Stimulated activated CD8-positive, alpha-beta memory T cell treated with anti-CD3 and anti-CD28 coated beads, Interleukin-4, amount 100 ng/mL, for 4 hours (primary cell): ENCODE measurements at regions not wholly inside any gene's neighbourhood (a gene's known extent, or its start where the extent isn't known, plus 50 kb on each side); places are given as distances from the start of the nearest gene placed in this dataset.

ENCODE experiments used
- DNase-seq, 2 donors: peaks; one replicate each; pipeline ENCODE4 v3.0.0-alpha.2; 2020; ENCODE audit warnings: low read depth in 2 of 2, low spot score in 1 of 2

DNA sequence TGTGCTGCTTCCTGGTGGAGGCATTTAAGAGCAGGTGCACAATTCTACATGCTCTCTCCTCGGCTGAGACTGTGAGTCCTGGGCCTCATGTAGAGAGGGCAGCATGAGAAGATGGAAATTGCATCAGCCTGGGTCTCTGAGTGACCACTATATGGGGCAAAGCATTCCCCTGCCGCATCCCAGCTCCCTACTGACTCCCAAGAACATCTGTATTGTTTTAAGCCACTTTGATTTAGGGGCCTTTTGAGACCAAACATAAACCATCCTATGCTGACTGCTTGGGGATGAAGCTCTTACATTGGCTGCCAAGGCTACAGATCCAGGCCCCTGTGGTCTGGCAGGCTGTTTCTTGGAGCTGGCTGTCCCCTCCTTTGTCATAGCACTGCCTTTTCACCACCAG, 101.3 kb upstream of the TBX20 start:
- no peak for DNase-seq

DNA sequence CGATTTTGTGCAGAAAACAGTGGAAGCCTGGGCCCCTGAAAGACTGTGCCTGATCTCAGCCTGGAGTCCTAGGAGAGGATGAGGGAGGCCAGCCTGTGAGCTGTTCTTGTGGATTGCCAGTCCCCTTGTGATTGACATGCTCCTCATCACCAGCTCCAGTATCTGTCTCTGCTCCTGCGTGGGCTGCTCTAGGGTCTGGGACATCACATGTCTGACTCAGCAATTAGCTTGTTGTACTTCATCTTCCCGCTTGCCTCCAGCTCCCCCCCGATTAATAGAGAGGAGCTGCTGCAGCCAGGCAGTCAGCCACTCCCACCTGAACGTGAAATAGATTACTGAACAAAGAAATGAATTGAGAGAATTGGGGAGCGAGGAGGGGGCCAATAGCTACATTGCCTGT, 99.6 kb upstream of the TBX20 start:
- DNase-seq: no peak

- no peak for DNase-seq
Measured at GRCh38 chr7:35351466-35351865, 97.6 kb upstream of the TBX20 start.

GRCh38 chr7:35348611-35349400, 94.9 kb upstream of the TBX20 start:
- no peak for DNase-seq

DNA sequence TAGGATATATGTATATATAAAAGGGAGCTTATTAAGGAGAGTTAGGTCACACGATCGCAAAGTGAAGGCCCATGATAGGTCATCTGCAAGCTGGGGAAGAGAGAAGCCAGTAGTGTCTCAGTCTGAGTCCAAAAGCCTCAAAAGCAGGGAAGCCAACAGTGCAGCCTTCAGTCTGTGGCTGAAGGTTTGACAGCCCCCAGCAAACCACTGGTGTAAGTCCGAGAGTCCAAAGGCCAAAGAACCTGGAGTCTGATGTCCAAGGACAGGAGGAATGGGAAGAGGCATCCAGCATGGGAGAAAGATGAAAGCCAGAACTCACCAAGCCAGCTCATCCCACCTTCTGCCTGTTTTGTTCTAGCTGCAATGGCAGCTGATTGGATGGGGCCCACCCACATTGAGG, 88.9 kb upstream of the TBX20 start:
- DNase-seq: no peak

GRCh38 chr7:35339811-35340210, 85.9 kb upstream of the TBX20 start:
- no peak for DNase-seq

- DNase-seq: no peak
Measured at GRCh38 chr7:35336444-35336843, 82.5 kb upstream of the TBX20 start.

DNA sequence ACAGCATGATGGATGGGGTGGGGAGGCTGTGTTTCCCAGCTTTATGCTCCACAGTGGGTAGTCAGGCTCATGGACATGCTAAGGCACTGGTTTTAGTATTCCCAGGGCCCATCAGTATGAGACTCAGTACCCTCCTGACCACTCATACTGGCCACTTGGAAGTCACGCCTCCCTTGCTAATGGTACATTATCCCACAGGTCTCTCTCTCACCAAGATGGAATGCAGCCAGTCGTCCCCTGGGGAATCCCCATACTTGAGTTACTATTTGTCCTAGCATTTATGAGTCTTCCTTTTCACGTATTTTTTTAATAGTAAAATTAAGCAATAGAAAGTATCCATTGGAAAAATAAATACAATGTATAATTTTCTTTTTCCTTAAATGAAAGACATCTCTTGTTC, 80.6 kb upstream of the TBX20 start:
- DNase-seq: no peak

- no peak for DNase-seq
Measured at GRCh38 chr7:35333265-35333664, 79.4 kb upstream of the TBX20 start.

GRCh38 chr7:35331730-35332678, 78.1 kb upstream of the TBX20 start:
- no peak for DNase-seq

DNA sequence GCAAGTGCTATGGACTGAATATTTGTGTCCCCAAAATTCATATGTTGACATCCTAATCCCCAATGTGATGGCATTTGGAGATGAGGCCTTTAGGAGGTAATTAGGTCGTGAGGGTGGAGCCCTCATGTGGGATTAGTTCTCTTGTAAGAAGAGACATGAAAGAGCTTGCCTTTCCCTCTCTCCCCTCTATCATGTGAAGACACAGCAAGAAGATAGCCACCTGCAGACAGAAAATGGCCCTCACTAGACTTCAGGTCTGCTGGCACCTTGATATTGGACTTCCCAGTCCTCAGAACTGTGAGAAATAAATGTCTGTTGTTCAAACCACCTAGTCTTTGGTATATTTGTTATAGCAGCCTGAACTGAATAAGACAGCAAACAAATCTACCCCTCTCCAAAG, 75.1 kb upstream of the TBX20 start:
- DNase-seq: no peak

DNA sequence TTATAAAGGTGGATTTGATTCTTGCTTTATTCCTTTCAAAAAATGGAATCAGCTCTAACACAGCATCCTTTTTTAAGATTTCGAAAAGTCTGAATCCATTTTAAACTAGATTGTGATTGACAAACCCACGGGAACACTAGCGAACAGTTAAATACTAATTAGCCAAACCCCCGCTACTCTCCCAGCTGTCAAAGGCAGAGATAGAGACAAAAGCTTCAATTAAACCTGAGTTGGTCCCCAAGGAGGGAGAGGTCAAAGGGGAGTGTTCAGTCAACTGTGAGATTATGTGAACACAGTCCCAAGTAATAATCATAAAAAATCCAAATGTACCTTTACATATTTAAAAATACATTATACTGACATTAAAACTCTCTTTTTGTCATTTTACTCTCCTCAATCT, 65.7 kb upstream of the TBX20 start:
- DNase-seq: no peak

GRCh38 chr7:35316549-35316948, 62.6 kb upstream of the TBX20 start:
- no peak for DNase-seq

GRCh38 chr7:35315517-35315916, 61.6 kb upstream of the TBX20 start:
- DNase-seq: no peak

DNA sequence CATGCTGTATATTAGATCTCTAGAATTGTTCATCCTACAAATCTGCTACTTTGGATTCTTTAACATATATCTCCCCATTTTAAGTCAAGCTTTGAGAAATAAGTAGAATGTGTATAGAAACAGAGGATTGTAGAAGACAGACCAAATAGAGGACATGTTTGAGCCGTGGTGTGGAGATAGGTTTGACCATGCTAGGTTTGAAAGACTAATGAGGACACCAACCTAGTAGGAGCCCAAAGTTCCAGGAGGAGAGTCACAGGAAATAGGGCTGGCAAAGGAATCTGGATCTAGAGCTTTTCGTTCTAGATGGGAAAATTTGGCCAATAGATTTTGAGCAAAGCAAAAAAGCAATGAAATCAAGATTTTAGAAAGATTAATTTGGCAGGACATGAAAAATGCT, 60.5 kb upstream of the TBX20 start:
- no peak for DNase-seq

- no peak for DNase-seq
Measured at GRCh38 chr7:35313575-35313974, 59.7 kb upstream of the TBX20 start.
